GM13976 (cell line): ENCODE measurements at regions not wholly inside any gene's neighbourhood (a gene's known extent, or its start where the extent isn't known, plus 50 kb on each side); places are given as distances from the start of the nearest gene placed in this dataset.

Source experiments
- DNase-seq: peaks from one replicate; pipeline ENCODE4 v3.0.0; 2012; ENCODE audit warnings: low spot score
- CTCF ChIP-seq: IDR thresholded peaks from 2 replicates; pipeline ENCODE4 v1.5.1; 2012; ENCODE audit warnings: borderline replicate concordance, mild to moderate bottlenecking; ENCODE audit not compliant: insufficient read depth; ENCODE audit errors: extremely low read depth, missing control alignments, control extremely low read depth
- in situ Hi-C: fragments of 300-500 bp; cut with MboI; formaldehyde crosslinking; loops from one replicate; pipeline ENCODE4 v1.12.0; 2022; ENCODE audit warnings: low sequenced_read_pairs, mixed read lengths, inconsistent platforms; ENCODE audit not compliant: unreplicated experiment

DNA sequence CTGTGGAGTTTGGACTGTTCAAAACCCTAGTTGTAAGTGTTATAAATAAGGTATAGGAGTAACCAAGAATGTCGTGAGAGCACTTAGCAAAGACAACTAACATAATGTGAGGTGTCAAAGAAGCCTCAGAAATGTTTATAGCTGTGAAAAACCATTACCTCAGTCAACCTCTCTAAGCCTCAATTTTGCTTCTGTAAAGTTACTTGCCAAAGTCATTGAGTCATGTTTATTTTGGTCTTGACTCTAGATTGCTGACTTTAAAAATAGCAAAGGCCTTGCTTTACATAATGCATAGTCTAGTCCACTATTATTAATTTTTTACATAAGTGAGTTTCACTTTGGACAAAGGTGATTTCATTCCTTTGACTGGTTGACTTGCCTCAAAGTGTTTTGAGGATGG is 257.6 kb upstream of the CXXC4 start:
- TF ChIP-seq CTCF = no peak
- peak; percentile 42 for DNase-seq
- in situ Hi-C loops = no loop called here

DNA sequence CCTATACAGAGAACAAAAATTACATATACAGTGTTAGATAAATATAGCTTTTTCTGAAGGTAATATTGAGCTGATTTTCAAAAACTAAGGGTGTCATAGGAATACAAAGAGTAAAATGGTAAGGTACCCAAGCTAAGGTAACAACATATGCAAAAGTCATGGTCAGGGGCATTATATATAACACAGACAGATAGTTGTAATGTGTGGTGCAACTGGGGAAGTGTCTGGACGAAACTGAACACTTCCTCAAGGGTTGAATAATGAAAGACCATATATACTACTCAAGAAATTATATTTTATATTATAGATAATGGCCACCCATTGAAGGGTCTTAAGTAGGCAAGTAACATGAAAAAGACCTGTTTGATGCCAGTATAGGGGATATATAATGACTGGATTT is 262.1 kb upstream of the CXXC4 start:
- in situ Hi-C loops = no loop called here
- TF ChIP-seq CTCF = no peak
- no peak for DNase-seq

DNA sequence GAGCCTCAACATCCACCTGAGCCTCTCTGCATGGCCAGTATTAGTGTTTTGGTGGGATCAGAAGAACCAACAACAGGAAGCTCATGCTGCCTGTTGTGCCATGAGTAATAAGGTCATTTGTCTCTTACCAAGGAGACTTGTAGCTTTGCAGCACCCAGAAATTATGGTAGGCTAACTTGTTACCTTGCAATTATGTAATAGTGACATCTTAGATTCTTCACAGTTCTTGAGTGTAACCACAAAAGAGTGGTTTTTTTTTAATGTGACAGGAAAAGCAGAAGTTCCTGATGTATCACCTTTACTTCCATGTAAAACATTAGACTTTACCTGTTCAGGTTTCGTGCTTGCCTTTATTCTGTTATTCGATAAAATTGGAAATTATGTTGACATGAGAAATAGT is 263.9 kb upstream of the CXXC4 start:
- in situ Hi-C loops = no loop called here
- TF ChIP-seq CTCF = no peak
- no peak for DNase-seq

DNA sequence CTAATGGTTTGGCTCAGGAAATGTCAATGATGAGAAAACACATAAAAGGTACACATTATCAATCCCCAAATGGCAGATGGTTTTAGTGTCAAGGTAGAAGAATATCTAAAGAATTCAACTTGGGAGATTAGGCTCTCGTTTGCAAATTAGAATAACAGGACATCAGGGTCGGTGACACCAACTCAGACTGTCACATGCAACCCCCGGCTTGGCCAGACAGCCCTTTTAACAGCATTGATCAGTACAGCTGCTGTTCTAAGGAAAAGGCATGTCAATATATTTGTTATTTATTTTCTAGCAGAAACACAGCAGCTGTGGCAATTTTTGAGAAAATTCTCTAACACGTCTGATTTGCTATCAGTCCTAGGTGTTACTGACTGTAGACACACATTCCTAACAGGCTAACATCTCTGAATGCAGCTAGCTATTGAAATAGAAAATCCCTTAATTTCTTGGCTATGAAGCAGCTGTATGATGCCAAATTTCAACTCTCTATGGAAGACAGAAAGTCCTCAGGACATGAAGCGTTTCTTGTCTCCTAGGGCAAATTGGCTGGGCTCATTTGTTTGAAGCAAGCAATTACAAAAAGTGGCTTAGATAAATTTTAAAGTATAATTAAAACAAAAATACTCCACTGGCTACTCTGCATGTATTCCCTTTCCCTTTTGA is 269.0 kb upstream of the CXXC4 start:
- in situ Hi-C loops = no loop called here
- no peak for TF ChIP-seq CTCF
- no peak for DNase-seq

- in situ Hi-C loops = no loop called here
Measured at GRCh38 chr4:104766676-104767075, 272.0 kb upstream of the CXXC4 start.

GRCh38 chr4:104772849-104773248 is 278.2 kb upstream of the CXXC4 start:
- no peak for TF ChIP-seq CTCF
- peak; percentile 34 for DNase-seq
- in situ Hi-C loops = no loop called here

More at GRCh38 chr4:104766676-104767075, 272.0 kb upstream of the CXXC4 start:
- TF ChIP-seq CTCF = no peak
- no peak for DNase-seq
